ENCODE measurements at regions not wholly inside any gene's neighbourhood (a gene's known extent, or its start where the extent isn't known, plus 50 kb on each side); places are given as distances from the start of the nearest gene placed in this dataset.
"Not testable (repeated sequence)": the region's sequence is repeated elsewhere in the genome, so short reads cannot be mapped to it uniquely, and the experiment has no call there.

DNA sequence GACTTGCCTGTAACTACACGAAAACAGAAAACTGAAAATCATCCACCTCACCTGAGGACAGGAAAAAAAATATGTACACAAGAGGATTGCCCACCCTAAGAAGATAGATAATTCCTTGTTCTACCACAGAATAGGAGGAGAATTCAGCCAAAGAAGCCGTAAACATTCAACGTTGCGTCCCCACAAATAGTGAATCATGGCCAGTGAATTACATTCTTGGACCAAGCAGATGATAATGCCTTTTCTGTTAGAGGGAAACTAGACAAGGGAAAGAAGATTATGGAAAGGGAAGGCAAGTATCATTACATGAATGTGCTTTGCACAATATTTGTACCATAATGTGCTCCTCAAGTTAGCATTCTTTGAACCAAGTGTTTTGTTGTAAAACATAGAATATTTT lies 95.5 kb upstream of the C1QTNF7 start:
- Histone ChIP-seq H3K36me3 (ENCODE audit: control insufficient read depth, insufficient read depth, low read length) (no peaks in the 10 kb centered on the region), H3K27me3 (ENCODE audit: control insufficient read depth, insufficient read depth, low read length) (no peaks in the 10 kb centered on the region), H3K4me3 (ENCODE audit: low read depth, low read length) (no peak overlapping the region)
- TF ChIP-seq, protein P1, sequence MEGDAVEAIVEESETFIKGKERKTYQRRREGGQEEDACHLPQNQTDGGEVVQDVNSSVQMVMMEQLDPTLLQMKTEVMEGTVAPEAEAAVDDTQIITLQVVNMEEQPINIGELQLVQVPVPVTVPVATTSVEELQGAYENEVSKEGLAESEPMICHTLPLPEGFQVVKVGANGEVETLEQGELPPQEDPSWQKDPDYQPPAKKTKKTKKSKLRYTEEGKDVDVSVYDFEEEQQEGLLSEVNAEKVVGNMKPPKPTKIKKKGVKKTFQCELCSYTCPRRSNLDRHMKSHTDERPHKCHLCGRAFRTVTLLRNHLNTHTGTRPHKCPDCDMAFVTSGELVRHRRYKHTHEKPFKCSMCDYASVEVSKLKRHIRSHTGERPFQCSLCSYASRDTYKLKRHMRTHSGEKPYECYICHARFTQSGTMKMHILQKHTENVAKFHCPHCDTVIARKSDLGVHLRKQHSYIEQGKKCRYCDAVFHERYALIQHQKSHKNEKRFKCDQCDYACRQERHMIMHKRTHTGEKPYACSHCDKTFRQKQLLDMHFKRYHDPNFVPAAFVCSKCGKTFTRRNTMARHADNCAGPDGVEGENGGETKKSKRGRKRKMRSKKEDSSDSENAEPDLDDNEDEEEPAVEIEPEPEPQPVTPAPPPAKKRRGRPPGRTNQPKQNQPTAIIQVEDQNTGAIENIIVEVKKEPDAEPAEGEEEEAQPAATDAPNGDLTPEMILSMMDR (IDR thresholded peaks at IDR 0.05; ENCODE audit: insufficient read depth, low read depth, low read length): no peak
- no peak for DNase-seq (ENCODE audit: low read depth)
- CTCF ChIA-PET: interaction anchor here (0.8 kb wide), 1 partner anchor 93 kb away, joined by 3 read pairs; no protein-coding TSS in a partner anchor
- POLR2A ChIA-PET: no interaction called here

DNA sequence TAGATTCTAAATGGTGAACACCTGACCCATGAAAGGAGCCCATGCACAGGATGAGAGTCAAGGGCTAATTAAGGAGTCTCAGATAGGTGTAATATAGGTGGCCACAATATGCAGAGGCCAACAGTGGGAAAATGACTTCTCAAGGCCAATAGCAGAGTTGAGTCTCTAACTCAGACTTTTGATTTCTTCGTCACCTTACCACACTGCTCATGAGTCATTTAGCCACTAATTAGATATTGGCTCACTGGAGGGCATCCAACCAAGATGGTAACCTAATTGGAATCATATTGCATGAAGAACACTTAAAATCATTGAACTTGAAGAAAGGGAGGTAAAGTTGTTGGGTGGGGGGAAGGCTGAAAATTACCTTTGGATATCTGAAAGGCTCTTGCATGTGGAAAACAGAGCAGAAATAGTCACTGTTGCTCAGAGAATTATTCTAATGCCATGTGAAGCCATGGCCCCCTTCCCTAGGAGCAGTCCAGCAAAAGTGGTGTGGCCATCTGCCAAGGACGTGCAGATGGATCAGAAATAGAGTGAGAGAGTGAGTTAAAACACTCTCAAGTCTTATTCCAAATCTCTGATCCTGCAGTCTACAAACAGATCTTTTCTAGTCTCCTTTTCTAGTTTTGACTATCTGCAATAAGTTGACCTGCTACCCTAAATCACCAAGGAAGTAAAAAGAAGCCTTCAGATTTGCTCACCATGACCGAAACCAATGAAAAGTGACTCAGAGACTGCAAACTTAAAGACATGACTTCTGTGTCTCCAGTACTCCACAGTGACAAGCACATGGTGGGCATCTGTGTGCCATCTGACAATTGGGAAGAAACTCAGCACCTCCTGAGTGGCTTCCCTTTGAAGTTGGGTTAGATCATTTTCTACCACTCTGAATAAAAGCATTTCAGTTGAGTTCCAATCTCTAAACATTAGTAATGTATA lies 93.9 kb upstream of the C1QTNF7 start:
- POLR2A ChIA-PET: no interaction called here
- CTCF ChIA-PET: interaction anchor here (1.7 kb wide), 1 partner anchor 10 kb away, joined by 4 read pairs; no protein-coding TSS in a partner anchor
- TF ChIP-seq, protein P1 (IDR thresholded peaks at IDR 0.05; ENCODE audit: insufficient read depth, low read depth, low read length): no peak

DNA sequence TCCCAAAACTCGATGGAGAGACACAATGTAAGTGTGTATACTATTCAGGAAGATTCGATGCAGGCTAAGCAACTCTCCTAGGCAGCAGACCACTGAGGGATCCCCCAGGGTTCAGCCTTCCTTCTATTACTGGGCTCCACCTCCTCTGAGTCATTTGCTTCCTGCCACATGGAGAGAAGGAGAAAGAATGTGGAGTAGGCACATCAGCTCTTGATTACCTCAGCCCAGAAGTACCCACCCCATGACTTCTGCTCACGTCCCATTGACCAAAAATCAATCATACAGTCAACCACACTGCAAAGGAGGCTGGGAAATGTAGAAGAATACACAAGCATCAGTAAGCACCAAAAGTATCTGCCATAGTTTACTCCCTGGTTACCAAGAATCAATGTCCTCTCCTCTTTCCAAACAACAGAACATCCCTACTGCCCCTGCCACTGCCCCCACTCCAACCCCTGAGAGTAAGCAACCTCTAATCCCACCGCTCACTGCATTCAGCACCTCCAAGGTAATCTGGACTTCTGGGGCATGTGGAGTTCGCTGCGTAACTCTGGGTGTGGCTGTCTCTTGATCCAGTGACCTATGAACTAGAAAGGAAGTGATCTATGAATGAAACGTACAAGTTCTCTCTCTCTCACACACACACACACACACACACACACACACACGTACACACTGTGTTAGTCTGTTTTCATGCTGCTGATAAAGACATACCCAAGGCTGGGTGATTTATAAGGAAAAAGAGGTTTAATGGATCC lies 91.2 kb upstream of the C1QTNF7 start:
- ChIA-PET POLR2A (no interaction called here), CTCF (interaction anchor here (1.5 to 1.6 kb wide), 2 partner anchors 59 to 119 kb away, joined by 3 to 5 read pairs; no protein-coding TSS in a partner anchor)
- Histone ChIP-seq H3K36me3 (ENCODE audit: control insufficient read depth, insufficient read depth, low read length) (no peaks in the 10 kb centered on the region), H3K27me3 (ENCODE audit: control insufficient read depth, insufficient read depth, low read length) (peaks cover 3% of the 10 kb centered on the region; the same call in 1 of the 2 replicates), H3K4me3 (ENCODE audit: low read depth, low read length) (no peak overlapping the region)
- TF ChIP-seq, protein P1 (IDR thresholded peaks at IDR 0.05; ENCODE audit: insufficient read depth, low read depth, low read length): no peak
- DNase-seq (ENCODE audit: low read depth): peak; percentile 19

More for the DNA sequence above, 93.9 kb upstream of the C1QTNF7 start:
- Histone ChIP-seq H3K36me3 (ENCODE audit: control insufficient read depth, insufficient read depth, low read length) (no peaks in the 10 kb centered on the region), H3K27me3 (ENCODE audit: control insufficient read depth, insufficient read depth, low read length) (no peaks in the 10 kb centered on the region), H3K4me3 (ENCODE audit: low read depth, low read length) (no peak overlapping the region)
- DNase-seq (ENCODE audit: low read depth): no peak

DNA sequence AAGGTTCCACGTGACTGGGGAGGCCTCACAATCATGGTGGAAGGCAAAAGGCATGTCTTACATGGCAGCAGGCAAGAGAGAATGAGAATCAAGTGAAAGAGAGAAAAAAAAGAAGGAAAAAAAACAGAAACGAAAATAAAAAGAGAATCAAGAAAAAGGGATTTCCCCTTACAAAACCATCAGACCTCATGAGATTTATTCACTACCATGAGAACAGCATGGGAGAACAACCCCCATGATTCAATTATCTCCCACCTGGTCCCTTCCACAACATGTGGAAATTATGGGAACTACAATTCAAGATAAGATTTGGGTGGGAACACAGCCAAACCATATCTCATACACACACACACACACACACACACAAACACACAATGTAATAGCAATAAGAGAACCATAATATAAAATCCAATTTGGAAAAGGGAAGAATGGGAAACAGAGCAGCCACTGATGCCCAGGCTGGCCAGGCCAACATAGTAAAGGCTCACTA lies 90.6 kb upstream of the C1QTNF7 start:
- CTCF ChIA-PET; H3K4me3 ChIP-seq (ENCODE audit: low read depth, low read length); POLR2A ChIA-PET; DNase-seq (ENCODE audit: low read depth); H3K36me3 ChIP-seq (ENCODE audit: control insufficient read depth, insufficient read depth, low read length); H3K27me3 ChIP-seq (ENCODE audit: control insufficient read depth, insufficient read depth, low read length): not testable (repeated sequence)

DNA sequence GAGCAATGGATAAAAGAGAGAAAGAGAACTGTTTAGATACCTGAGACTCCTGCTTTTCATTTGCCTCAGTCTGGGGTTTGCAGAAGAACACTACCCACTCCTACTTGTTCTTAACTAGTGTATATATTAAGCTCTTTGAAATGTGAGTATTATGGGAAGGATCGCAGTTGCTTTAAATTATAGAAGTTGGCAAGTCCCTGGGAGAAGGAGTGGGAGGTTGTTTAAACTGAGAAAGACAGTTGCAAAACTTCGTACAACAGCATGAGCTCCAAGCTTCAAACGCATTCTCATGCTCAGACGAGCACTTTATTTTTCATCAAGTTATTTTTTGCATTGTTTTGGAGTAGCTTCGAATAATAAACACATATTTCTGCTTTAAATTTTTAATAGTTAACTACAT lies 88.1 kb upstream of the C1QTNF7 start:
- POLR2A ChIA-PET: no interaction called here

More for the DNA sequence above, 88.1 kb upstream of the C1QTNF7 start:
- TF ChIP-seq, protein P1 (IDR thresholded peaks at IDR 0.05; ENCODE audit: insufficient read depth, low read depth, low read length): no peak
- no peak for DNase-seq (ENCODE audit: low read depth)
- Histone ChIP-seq H3K4me3 (ENCODE audit: low read depth, low read length) (no peak overlapping the region), H3K27me3 (ENCODE audit: control insufficient read depth, insufficient read depth, low read length) (peaks cover 13% of the 10 kb centered on the region), H3K36me3 (ENCODE audit: control insufficient read depth, insufficient read depth, low read length) (no peaks in the 10 kb centered on the region)
- CTCF ChIA-PET: interaction anchor here (0.8 kb wide), 1 partner anchor 81 kb away, joined by 3 read pairs; no protein-coding TSS in a partner anchor

Data from BJ (cell line).